H1 (cell line): ENCODE measurements at regions not wholly inside any gene's neighbourhood (a gene's known extent, or its start where the extent isn't known, plus 50 kb on each side); places are given as distances from the start of the nearest gene placed in this dataset.
"Not testable (repeated sequence)": the region's sequence is repeated elsewhere in the genome, so short reads cannot be mapped to it uniquely, and the experiment has no call there.

ENCODE experiments used
- CTCF ChIA-PET: fragments of 300-600 bp; sonication (Branson Sonifier 250); formaldehyde crosslinking; loops from one replicate; lab custom pipeline; 2021; ENCODE audit not compliant: partially characterized antibody; lab: Charles Lee
- POLR2A ChIA-PET: fragments of 300-600 bp; sonication (Branson Sonifier 250); formaldehyde crosslinking; loops from one replicate; lab custom pipeline; 2021; ENCODE audit warnings: inconsistent platforms; ENCODE audit not compliant: partially characterized antibody; lab: Charles Lee
- DNase-seq, 2 experiments: peaks; one replicate each; pipeline versions ENCODE4 v3.0.0 to v3.0.0-alpha.2; 2010 to 2022; ENCODE audit warnings: low spot score in 2 of 2, low read depth in 1 of 2, mixed read lengths in 1 of 2
- FAIRE-seq: peaks from 2 replicates; lab custom pipeline; 2011; peaks lifted over from hg19 to GRCh38; lab: Jason Lieb, UNC
- H2AFZ ChIP-seq: 2 replicates; pipeline ENCODE4 v1.8.1; 2012; ENCODE audit warnings: low read length, inconsistent platforms
- H2AK5ac ChIP-seq: 2 replicates; pipeline ENCODE4 v1.6.1; 2013; ENCODE audit warnings: low read depth, low read length
- H2BK120ac ChIP-seq: replicated peaks from 2 replicates; pipeline ENCODE3; 2013; ENCODE audit warnings: low read depth, low read length, inconsistent platforms
- H2BK12ac ChIP-seq: 2 replicates; pipeline ENCODE4 v1.6.1; 2013; ENCODE audit warnings: low read depth, low read length
- H2BK15ac ChIP-seq: 2 replicates; pipeline ENCODE4 v1.6.1; 2013; ENCODE audit warnings: low read length
- H2BK20ac ChIP-seq: 2 replicates; pipeline ENCODE4 v1.6.1; 2013; ENCODE audit warnings: low read length
- H2BK5ac ChIP-seq: 2 replicates; pipeline ENCODE4 v1.6.1; 2013; ENCODE audit warnings: low read depth, low read length
- H3K14ac ChIP-seq: 2 replicates; pipeline ENCODE4 v1.6.1; 2013; ENCODE audit warnings: inconsistent platforms; ENCODE audit not compliant: insufficient read length
- H3K18ac ChIP-seq: 2 replicates; pipeline ENCODE4 v1.6.1; 2013; ENCODE audit warnings: low read length; ENCODE audit errors: extremely low read depth
- H3K23ac ChIP-seq: 2 replicates; pipeline ENCODE4 v1.6.1; 2013; ENCODE audit warnings: inconsistent platforms; ENCODE audit not compliant: insufficient read length
- H3K23me2 ChIP-seq: 2 replicates; pipeline ENCODE4 v1.6.1; 2013; ENCODE audit warnings: low read depth, low read length
- H3K27ac ChIP-seq: 2 replicates; pipeline ENCODE4 v1.6.1; 2011; ENCODE audit warnings: low read depth, low read length, inconsistent platforms
- H3K27me3 ChIP-seq, 4 experiments: replicated peaks in 1 of 4; 1 replicate in 1 of 4; 2 replicates in 3 of 4; pipeline versions ENCODE4 v1.6.1 to v1.8.1; 2011 to 2013; ENCODE audit warnings: low read length in 3 of 4, mild to moderate bottlenecking in 3 of 4, inconsistent platforms in 2 of 4, mixed read lengths in 2 of 4, moderate library complexity in 1 of 4; ENCODE audit not compliant: control insufficient read depth in 3 of 4, insufficient read depth in 3 of 4; ENCODE audit errors: extremely low read depth in 1 of 4
- H3K36me3 ChIP-seq, 4 experiments: 2 replicates each; pipeline versions ENCODE4 v1.6.1 to v1.8.1; 2011 to 2013; ENCODE audit warnings: mild to moderate bottlenecking in 4 of 4, low read length in 3 of 4, moderate library complexity in 2 of 4, control low read depth in 1 of 4, inconsistent platforms in 1 of 4; ENCODE audit not compliant: insufficient read depth in 4 of 4, control insufficient read depth in 2 of 4
- H3K4ac ChIP-seq: replicated peaks from 2 replicates; pipeline ENCODE3; 2013; ENCODE audit warnings: low read length, low read depth, mixed read lengths, inconsistent platforms; ENCODE audit not compliant: insufficient read length
- H3K4me1 ChIP-seq, 4 experiments: replicated peaks in 1 of 4; 1 replicate in 1 of 4; 2 replicates in 3 of 4; pipeline versions ENCODE4 v1.6.1 to v1.8.1; 2011 to 2013; ENCODE audit warnings: low read length in 3 of 4, inconsistent platforms in 2 of 4, mixed read lengths in 1 of 4; ENCODE audit not compliant: insufficient read depth in 4 of 4, control insufficient read depth in 3 of 4
- H3K4me2 ChIP-seq, 2 experiments: 2 replicates each; pipeline versions ENCODE4 v1.6.1 to v1.8.1; 2011 to 2013; ENCODE audit warnings: low read depth in 2 of 2, low read length in 2 of 2, control low read depth in 1 of 2, inconsistent platforms in 1 of 2, mild to moderate bottlenecking in 1 of 2; ENCODE audit not compliant: insufficient read depth in 1 of 2
- H3K4me3 ChIP-seq, 4 experiments: fragments of 200-600, 300-600 bp in 1 of 4; sonication (generic), shearing (Covaris generic), sonication (Bioruptor Twin) in 1 of 4; 2 replicates each; pipeline versions ENCODE4 v1.5.1 to v1.8.1; 2011 to 2016; ENCODE audit warnings: low read length in 4 of 4, low read depth in 3 of 4, control low read depth in 2 of 4, inconsistent platforms in 2 of 4, mild to moderate bottlenecking in 2 of 4, mixed read lengths in 1 of 4, moderate library complexity in 1 of 4; ENCODE audit not compliant: insufficient read depth in 2 of 4; ENCODE audit errors: extremely low read depth in 1 of 4
- H3K56ac ChIP-seq: replicated peaks from 2 replicates; pipeline ENCODE3; 2013; ENCODE audit warnings: low read depth, mild to moderate bottlenecking, mixed read lengths, low read length, inconsistent platforms; ENCODE audit not compliant: insufficient read length
- H3K79me1 ChIP-seq: 2 replicates; pipeline ENCODE4 v1.6.1; 2013; ENCODE audit warnings: low read depth, low read length, control low read depth
- H3K79me2 ChIP-seq, 2 experiments: 2 replicates each; pipeline versions ENCODE4 v1.6.1 to v1.8.1; 2012 to 2013; ENCODE audit warnings: low read length in 2 of 2, mild to moderate bottlenecking in 2 of 2, inconsistent platforms in 1 of 2; ENCODE audit not compliant: insufficient read depth in 2 of 2, control insufficient read depth in 1 of 2
- H3K9ac ChIP-seq, 4 experiments: replicated peaks in 1 of 4; 1 replicate in 1 of 4; 2 replicates in 3 of 4; pipeline versions ENCODE4 v1.6.1 to v1.8.1; 2011 to 2013; ENCODE audit warnings: low read depth in 3 of 4, low read length in 3 of 4, control low read depth in 2 of 4, mild to moderate bottlenecking in 2 of 4, moderate library complexity in 2 of 4, inconsistent platforms in 1 of 4; ENCODE audit errors: extremely low read depth in 1 of 4
- H3K9me3 ChIP-seq, 2 experiments: 2 replicates each; pipeline versions ENCODE4 v1.6.1 to v1.8.1; 2012 to 2013; ENCODE audit warnings: mild to moderate bottlenecking in 2 of 2, moderate library complexity in 2 of 2, control low read depth in 1 of 2, inconsistent platforms in 1 of 2, low read depth in 1 of 2, low read length in 1 of 2, mixed read lengths in 1 of 2; ENCODE audit not compliant: insufficient read depth in 2 of 2
- H4K20me1 ChIP-seq, 2 experiments: replicated peaks in 1 of 2; 2 replicates each; pipeline versions ENCODE3 to v1.8.1; 2011 to 2013; ENCODE audit warnings: inconsistent platforms in 2 of 2, low read length in 2 of 2, mild to moderate bottlenecking in 1 of 2; ENCODE audit not compliant: insufficient read depth in 2 of 2, control insufficient read depth in 1 of 2
- H4K5ac ChIP-seq: 2 replicates; pipeline ENCODE4 v1.6.1; 2013; ENCODE audit warnings: low read length, low read depth, mixed read lengths, inconsistent platforms; ENCODE audit not compliant: insufficient read length
- H4K8ac ChIP-seq: 2 replicates; pipeline ENCODE4 v1.8.0; 2013; ENCODE audit warnings: mild to moderate bottlenecking, moderate library complexity, low read length, inconsistent platforms; ENCODE audit not compliant: insufficient read depth; ENCODE audit errors: extremely low read depth
- H4K91ac ChIP-seq: replicated peaks from 2 replicates; pipeline ENCODE3; 2013; ENCODE audit warnings: low read length, mixed read lengths, inconsistent platforms; ENCODE audit not compliant: insufficient read length
- BRCA1 ChIP-seq: IDR thresholded peaks from 2 replicates; pipeline ENCODE4 v1.6.1; 2012; ENCODE audit warnings: low read depth, low read length, improper control_type of control experiment
- GTF2F1 ChIP-seq: IDR thresholded peaks from 2 replicates; pipeline ENCODE4 v1.6.1; 2012; ENCODE audit warnings: low read depth, low read length, improper control_type of control experiment, borderline replicate concordance
- SP2 ChIP-seq: IDR thresholded peaks from 2 replicates; pipeline ENCODE4 v1.6.1; 2012; ENCODE audit warnings: mild to moderate bottlenecking, low read length, inconsistent platforms
- WGBS, 2 experiments: shearing (Covaris generic) in 1 of 2; methylation state at CpG; one replicate each; pipeline versions ENCODE4 v1.1.6 to v1.1.7; 2013 to 2015; ENCODE audit warnings: low lambda C conversion rate in 2 of 2, mixed read lengths in 2 of 2, inconsistent platforms in 1 of 2, low coverage in 1 of 2, missing lambda C conversion rate in 1 of 2; ENCODE audit not compliant: insufficient replicate concordance in 2 of 2, insufficient coverage in 1 of 2, insufficient read length in 1 of 2; ENCODE audit errors: extremely low coverage in 1 of 2, missing lambda C conversion rate in 1 of 2; 5-methylcytosine and 5-hydroxymethylcytosine counted together

GRCh38 chr13:94795292-94795691 lies 82.9 kb upstream of the SOX21 start:
- Histone ChIP-seq H3K27me3 (no peaks in the 10 kb centered on the region), H2BK20ac (no peak overlapping the region), H4K5ac (no peak overlapping the region), H3K9me3 (no peaks in the 10 kb centered on the region), H3K9ac (no peak overlapping the region), H2BK15ac (no peak overlapping the region), H4K8ac (no peak overlapping the region), H3K36me3 (no peaks in the 10 kb centered on the region), H4K91ac (no peak overlapping the region), H3K4ac (no peak overlapping the region), H2AFZ (no peak overlapping the region), H3K4me2 (no peak overlapping the region), H4K20me1 (no peaks in the 10 kb centered on the region), H3K4me3 (no peak overlapping the region), H3K23me2 (no peaks in the 10 kb centered on the region), H3K14ac (no peak overlapping the region), H3K79me2 (no peaks in the 10 kb centered on the region), H3K79me1 (no peaks in the 10 kb centered on the region), H2BK5ac (no peak overlapping the region), H2BK12ac (no peak overlapping the region), H3K4me1 (no peaks in the 10 kb centered on the region), H3K23ac (no peak overlapping the region), H3K56ac (no peak overlapping the region), H3K18ac (no peak overlapping the region), H2BK120ac (no peak overlapping the region), H3K27ac (no peak overlapping the region), H2AK5ac (no peak overlapping the region)
- TF ChIP-seq SP2 (no peak), BRCA1 (no peak), GTF2F1 (no peak)
- POLR2A ChIA-PET: no interaction called here
- CTCF ChIA-PET: interaction anchor here (0.6 to 1.4 kb wide), 2 partner anchors 20 to 193 kb away, joined by 3 read pairs; no protein-coding TSS in a partner anchor
- WGBS, 2 experiments: 92% methylated on average over 7 of the region's 7 CpGs; no CpG with 5 or more reads in 1 of the 2 experiments
- DNase-seq (no peak), FAIRE-seq (no peak)

- H3K23ac ChIP-seq, H3K27ac ChIP-seq, H3K4me3 ChIP-seq, H2BK120ac ChIP-seq, H4K5ac ChIP-seq, H4K20me1 ChIP-seq, H2BK15ac ChIP-seq, H3K14ac ChIP-seq, H3K9ac ChIP-seq, H3K4ac ChIP-seq, H3K9me3 ChIP-seq, H4K8ac ChIP-seq, H3K79me2 ChIP-seq, DNase-seq, H3K36me3 ChIP-seq, H2BK12ac ChIP-seq, H2AK5ac ChIP-seq, H2BK5ac ChIP-seq, H3K79me1 ChIP-seq, H3K4me1 ChIP-seq, CTCF ChIA-PET, H3K4me2 ChIP-seq, POLR2A ChIA-PET, FAIRE-seq, H3K18ac ChIP-seq, H3K23me2 ChIP-seq, H3K27me3 ChIP-seq, H3K56ac ChIP-seq, H2BK20ac ChIP-seq, H2AFZ ChIP-seq, H4K91ac ChIP-seq: not testable (repeated sequence)
- whole genome bisulfite sequencing, 2 experiments: 75% methylated on average over 2 of the region's 2 CpGs; no CpG with 5 or more reads in 1 of the 2 experiments
These were observed 73.9 kb upstream of the SOX21 start for GRCh38 chr13:94786246-94786645.
